SU-DHL-6 (cell line): ENCODE measurements at regions not wholly inside any gene's neighbourhood (a gene's known extent, or its start where the extent isn't known, plus 50 kb on each side); places are given as distances from the start of the nearest gene placed in this dataset.

Experiments
- H2AFZ ChIP-seq: fragments of 200-600 bp; sonication (generic); 2 replicates; pipeline ENCODE4 v1.6.1; 2014; ENCODE audit warnings: low read depth, mild to moderate bottlenecking, moderate library complexity, mixed read lengths, antibody characterized with exemption, low read length; ENCODE audit not compliant: severe bottlenecking
- H3F3A ChIP-seq: fragments of 200-600 bp; shearing (Covaris generic); 2 replicates; pipeline ENCODE4 v1.6.0; 2016; ENCODE audit warnings: antibody characterized with exemption, mild to moderate bottlenecking; ENCODE audit not compliant: insufficient read depth
- H3K27ac ChIP-seq: fragments of 200-600 bp; sonication (generic); 2 replicates; pipeline ENCODE4 v1.5.1; 2016; ENCODE audit warnings: low read depth, mild to moderate bottlenecking, low read length, moderate library complexity, mixed read lengths
- H3K27me3 ChIP-seq: fragments of 200-600 bp; sonication (generic), shearing (Covaris generic); 2 replicates; pipeline ENCODE4 v1.6.0; 2014; ENCODE audit warnings: mild to moderate bottlenecking, low read length
- H3K36me3 ChIP-seq: fragments of 200-600 bp; sonication (generic); 2 replicates; pipeline ENCODE4 v1.6.1; 2014; ENCODE audit warnings: mild to moderate bottlenecking, low read length, mixed read lengths
- H3K4me2 ChIP-seq: fragments of 300-600, 200-600 bp; shearing (Covaris generic), sonication (generic); 2 replicates; pipeline ENCODE4 v1.6.0; 2014; ENCODE audit warnings: low read length, low read depth, mild to moderate bottlenecking; ENCODE audit not compliant: poor library complexity, severe bottlenecking
- H3K4me3 ChIP-seq: fragments of 200-600 bp; sonication (generic); 2 replicates; pipeline ENCODE4 v1.5.1; 2014; ENCODE audit warnings: antibody characterized with exemption, low read length, mild to moderate bottlenecking, mixed read lengths; ENCODE audit not compliant: insufficient read depth, poor library complexity, severe bottlenecking
- H3K79me2 ChIP-seq: fragments of 200-600 bp; sonication (generic); 2 replicates; pipeline ENCODE4 v1.6.1; 2014; ENCODE audit warnings: mild to moderate bottlenecking, low read length, moderate library complexity; ENCODE audit not compliant: insufficient read depth
- H3K9ac ChIP-seq: fragments of 200-600 bp; sonication (generic); 2 replicates; pipeline ENCODE4 v1.7.0; 2014; ENCODE audit warnings: mild to moderate bottlenecking, low read length
- H3K9me2 ChIP-seq: fragments of 200-600 bp; sonication (generic); replicated peaks from 2 replicates; pipeline ENCODE4 v1.6.1; 2014; ENCODE audit warnings: low read length; ENCODE audit not compliant: insufficient read depth
- H3K9me3 ChIP-seq: fragments of 200-600 bp; sonication (generic); 2 replicates; pipeline ENCODE4 v1.6.1; 2014; ENCODE audit warnings: low read length, mixed read lengths; ENCODE audit not compliant: insufficient read depth
- H4K20me1 ChIP-seq: fragments of 200-600 bp; sonication (generic); 2 replicates; pipeline ENCODE4 v1.6.1; 2014; ENCODE audit warnings: low read depth, mild to moderate bottlenecking, antibody characterized with exemption, low read length, moderate library complexity, mixed read lengths
- CTCF ChIP-seq: fragments of 200-600 bp; sonication (generic); IDR thresholded peaks from one replicate; pipeline ENCODE4 v1.5.1; 2017; ENCODE audit warnings: antibody characterized with exemption, mild to moderate bottlenecking, low read length, moderate library complexity; ENCODE audit not compliant: insufficient read depth, poor library complexity, severe bottlenecking
- EZH2phosphoT487 ChIP-seq: fragments of 200-600 bp; sonication (generic), shearing (Covaris generic); conservative IDR thresholded peaks from 2 replicates; pipeline ENCODE4 v1.6.1; 2018; ENCODE audit warnings: mild to moderate bottlenecking, antibody characterized with exemption, low read length, moderate library complexity, mixed read lengths

- H2AFZ ChIP-seq, result no peak overlapping the region
- H3K4me3 ChIP-seq, result no peak overlapping the region
- H3K4me2 ChIP-seq, result no peak overlapping the region
- H3K27me3 ChIP-seq, result no peaks in the 10 kb centered on the region
- TF ChIP-seq CTCF (no peak), EZH2phosphoT487 (no peak)
- no peaks in the 10 kb centered on the region for H4K20me1 ChIP-seq
- no peaks in the 10 kb centered on the region for H3K9me2 ChIP-seq
- H3F3A ChIP-seq, result no peaks in the 10 kb centered on the region
- H3K27ac ChIP-seq, result no peak overlapping the region
- H3K79me2 ChIP-seq, result no peaks in the 10 kb centered on the region
- no peaks in the 10 kb centered on the region for H3K36me3 ChIP-seq
- no peak overlapping the region for H3K9ac ChIP-seq
- no peaks in the 10 kb centered on the region for H3K9me3 ChIP-seq
These were observed 161.2 kb downstream of the ZNF33B start for GRCh38 chr10:42477170-42477569.

- Histone ChIP-seq H3K4me3 (no peak overlapping the region), H3K4me2 (no peak overlapping the region), H3K79me2 (no peaks in the 10 kb centered on the region)
These were observed 162.3 kb downstream of the ZNF33B start for GRCh38 chr10:42476101-42476500.

GRCh38 chr10:42475168-42476098 lies 162.9 kb downstream of the ZNF33B start:
- Histone ChIP-seq H3K9me2 (no peaks in the 10 kb centered on the region), H3F3A (no peaks in the 10 kb centered on the region), H3K9me3 (no peaks in the 10 kb centered on the region), H3K27me3 (no peaks in the 10 kb centered on the region), H3K4me2 (no peak overlapping the region), H4K20me1 (no peaks in the 10 kb centered on the region), H3K27ac (no peak overlapping the region), H2AFZ (no peak overlapping the region), H3K4me3 (no peak overlapping the region), H3K36me3 (no peaks in the 10 kb centered on the region), H3K79me2 (no peaks in the 10 kb centered on the region), H3K9ac (no peak overlapping the region)
- no peak for TF ChIP-seq EZH2phosphoT487
- no peak for TF ChIP-seq CTCF

More at GRCh38 chr10:42476101-42476500, 162.3 kb downstream of the ZNF33B start:
- no peaks in the 10 kb centered on the region for H3K36me3 ChIP-seq
- H3K9me2 ChIP-seq, result no peaks in the 10 kb centered on the region
- H2AFZ ChIP-seq, result no peak overlapping the region
- no peaks in the 10 kb centered on the region for H3F3A ChIP-seq
- H4K20me1 ChIP-seq, result no peaks in the 10 kb centered on the region
- TF ChIP-seq EZH2phosphoT487 (no peak), CTCF (no peak)
- no peak overlapping the region for H3K27ac ChIP-seq
- no peak overlapping the region for H3K9ac ChIP-seq
- no peaks in the 10 kb centered on the region for H3K9me3 ChIP-seq
- H3K27me3 ChIP-seq, result no peaks in the 10 kb centered on the region
